IMR-90 (cell line): ENCODE measurements at regions not wholly inside any gene's neighbourhood (a gene's known extent, or its start where the extent isn't known, plus 50 kb on each side); places are given as distances from the start of the nearest gene placed in this dataset.

Source experiments
- ATAC-seq: fragments of 200-7000 bp; cut with Tn5 transposase; 2 replicates; pipeline ENCODE4 v1.9.1; 2020; ENCODE audit warnings: low read depth, mild to moderate bottlenecking, moderate library complexity
- BruUV-seq: library from RNA; stranded (reverse); fragments of 400-500 nt; replicated peaks from 2 replicates; lab custom pipeline; 2021; lab: Mats Ljungman, UMichigan
- CTCF ChIA-PET: fragments of 300-600 bp; formaldehyde crosslinking; extraction: SDS; loops from one replicate; lab custom pipeline; 2021; ENCODE audit warnings: antibody characterized with exemption; lab: Yijun Ruan, JAX
- POLR2A ChIA-PET: fragments of 300-600 bp; sonication (Branson Sonifier 250); formaldehyde crosslinking; loops from one replicate; lab custom pipeline; 2022; ENCODE audit warnings: antibody characterized with exemption; ENCODE audit not compliant: unreplicated experiment; lab: Charles Lee
- DNase-seq: peaks from one replicate; pipeline ENCODE4 v3.0.0; 2013
- H2AFZ ChIP-seq: replicated peaks from 2 replicates; pipeline ENCODE3; 2013; ENCODE audit warnings: low read length, mild to moderate bottlenecking; ENCODE audit not compliant: poor library complexity
- H2AK5ac ChIP-seq: 2 replicates; pipeline ENCODE4 v1.6.1; 2013; ENCODE audit warnings: low read depth, low read length, inconsistent platforms
- H2AK9ac ChIP-seq: replicated peaks from 2 replicates; pipeline ENCODE3; 2013; ENCODE audit warnings: mild to moderate bottlenecking, low read depth, low read length, moderate library complexity; ENCODE audit not compliant: poor library complexity
- H2BK120ac ChIP-seq: 2 replicates; pipeline ENCODE4 v1.6.1; 2013; ENCODE audit warnings: low read depth, low read length, inconsistent platforms
- H2BK15ac ChIP-seq: 3 replicates; pipeline ENCODE4 v1.6.1; 2013; ENCODE audit warnings: low read depth, low read length, inconsistent platforms
- H2BK20ac ChIP-seq: 2 replicates; pipeline ENCODE4 v1.6.1; 2013; ENCODE audit warnings: low read depth, mild to moderate bottlenecking, inconsistent platforms, low read length, moderate library complexity
- H2BK5ac ChIP-seq: 2 replicates; pipeline ENCODE4 v1.6.1; 2013; ENCODE audit warnings: mild to moderate bottlenecking, low read depth, low read length, inconsistent platforms; ENCODE audit not compliant: poor library complexity, severe bottlenecking
- H3K14ac ChIP-seq: replicated peaks from 2 replicates; pipeline ENCODE4 v1.6.1; 2013; ENCODE audit warnings: low read depth, low read length, inconsistent platforms
- H3K18ac ChIP-seq: 2 replicates; pipeline ENCODE4 v1.6.1; 2013; ENCODE audit warnings: low read depth, low read length, control low read depth
- H3K23ac ChIP-seq: 2 replicates; pipeline ENCODE4 v1.6.1; 2013; ENCODE audit warnings: low read depth, low read length, inconsistent platforms
- H3K27ac ChIP-seq: 2 replicates; pipeline ENCODE4 v1.5.1; 2013; ENCODE audit warnings: mild to moderate bottlenecking, control low read depth, low read length; ENCODE audit not compliant: insufficient read depth
- H3K27me3 ChIP-seq: 2 replicates; pipeline ENCODE4 v1.6.1; 2013; ENCODE audit warnings: low read length; ENCODE audit not compliant: control insufficient read depth, insufficient read depth
- H3K36me3 ChIP-seq: 2 replicates; pipeline ENCODE4 v1.6.1; 2013; ENCODE audit warnings: low read length, mixed read lengths; ENCODE audit not compliant: control insufficient read depth, insufficient read depth
- H3K4ac ChIP-seq: 2 replicates; pipeline ENCODE4 v1.6.1; 2013; ENCODE audit warnings: low read depth, low read length, inconsistent platforms
- H3K4me1 ChIP-seq: 2 replicates; pipeline ENCODE4 v1.6.1; 2013; ENCODE audit warnings: low read length, mixed read lengths; ENCODE audit not compliant: control insufficient read depth, insufficient read depth
- H3K4me2 ChIP-seq: 2 replicates; pipeline ENCODE4 v1.6.1; 2013; ENCODE audit warnings: low read depth, mild to moderate bottlenecking, control low read depth, low read length, moderate library complexity
- H3K4me3 ChIP-seq: 2 replicates; pipeline ENCODE4 v1.5.1; 2013; ENCODE audit warnings: low read depth, mild to moderate bottlenecking, control low read depth, low read length, moderate library complexity; ENCODE audit not compliant: insufficient read depth
- H3K56ac ChIP-seq: 2 replicates; pipeline ENCODE4 v1.6.1; 2013; ENCODE audit warnings: low read length, inconsistent platforms; ENCODE audit not compliant: insufficient read depth; ENCODE audit errors: extremely low read depth
- H3K79me1 ChIP-seq, 2 experiments: 2 replicates each; pipeline ENCODE4 v1.6.1; 2013; ENCODE audit warnings: low read length in 2 of 2, inconsistent platforms in 1 of 2, low read depth in 1 of 2
- H3K9ac ChIP-seq: 2 replicates; pipeline ENCODE4 v1.6.1; 2013; ENCODE audit warnings: low read depth, low read length, control low read depth
- H3K9me1 ChIP-seq: 2 replicates; pipeline ENCODE4 v1.6.1; 2013; ENCODE audit warnings: low read length, inconsistent platforms; ENCODE audit not compliant: insufficient read depth
- H3K9me3 ChIP-seq: 2 replicates; pipeline ENCODE4 v1.6.1; 2013; ENCODE audit warnings: low read length; ENCODE audit not compliant: control insufficient read depth, insufficient read depth
- H4K20me1 ChIP-seq: 2 replicates; pipeline ENCODE4 v1.6.1; 2013; ENCODE audit warnings: low read length, inconsistent platforms; ENCODE audit not compliant: insufficient read depth
- H4K5ac ChIP-seq: 2 replicates; pipeline ENCODE4 v1.6.1; 2013; ENCODE audit warnings: mild to moderate bottlenecking, low read depth, low read length, control low read depth
- H4K8ac ChIP-seq, 2 experiments: 2 replicates each; pipeline ENCODE4 v1.6.1; 2013; ENCODE audit warnings: low read depth in 2 of 2, low read length in 2 of 2, control low read depth in 1 of 2, inconsistent platforms in 1 of 2
- H4K91ac ChIP-seq: 2 replicates; pipeline ENCODE4 v1.6.1; 2013; ENCODE audit warnings: low read depth, low read length, inconsistent platforms; ENCODE audit not compliant: insufficient read depth
- BHLHE40 ChIP-seq: fragments of 150-350 bp; IDR thresholded peaks from 2 replicates; pipeline ENCODE4 v1.6.1; 2016; ENCODE audit warnings: mild to moderate bottlenecking, low read depth, low read length
- CEBPB ChIP-seq: IDR thresholded peaks from 2 replicates; pipeline ENCODE4 v1.6.1; 2012; ENCODE audit warnings: low read depth, low read length, improper control_type of control experiment
- CHD1 ChIP-seq: IDR thresholded peaks from 2 replicates; pipeline ENCODE4 v1.6.1; 2012; ENCODE audit warnings: low read depth, low read length, improper control_type of control experiment
- MAFK ChIP-seq: IDR thresholded peaks from 2 replicates; pipeline ENCODE4 v1.6.1; 2012; ENCODE audit warnings: low read depth, low read length, improper control_type of control experiment
- MAZ ChIP-seq: IDR thresholded peaks from 2 replicates; pipeline ENCODE4 v1.6.1; 2012; ENCODE audit warnings: low read depth, mild to moderate bottlenecking, low read length, improper control_type of control experiment, moderate library complexity, borderline replicate concordance
- NFE2L2 ChIP-seq: fragments of 150-350 bp; IDR thresholded peaks from 2 replicates; pipeline ENCODE4 v1.6.1; 2016; ENCODE audit warnings: low read depth, mild to moderate bottlenecking, low read length
- POLR2A ChIP-seq: IDR thresholded peaks from 2 replicates; pipeline ENCODE4 v1.6.1; 2012; ENCODE audit warnings: mild to moderate bottlenecking, low read depth, low read length
- RCOR1 ChIP-seq: IDR thresholded peaks from 2 replicates; pipeline ENCODE4 v1.6.1; 2012; ENCODE audit warnings: mild to moderate bottlenecking, low read length, improper control_type of control experiment; ENCODE audit not compliant: insufficient replicate concordance
- RFX5 ChIP-seq: IDR thresholded peaks from 2 replicates; pipeline ENCODE4 v1.8.0; 2012; ENCODE audit warnings: low read depth, mild to moderate bottlenecking, low read length, moderate library complexity
- SMC3 ChIP-seq: fragments of 150-350 bp; IDR thresholded peaks from 2 replicates; pipeline ENCODE4 v1.6.1; 2016; ENCODE audit warnings: low read depth, mild to moderate bottlenecking, antibody characterized with exemption, low read length, moderate library complexity
- WGBS, 2 experiments: methylation state at CpG; one replicate each; pipeline versions ENCODE4 v1.1.5 to v1.1.7; 2013; ENCODE audit warnings: missing lambda C conversion rate in 2 of 2; ENCODE audit not compliant: insufficient read length in 1 of 2; ENCODE audit errors: extremely low coverage in 2 of 2; 5-methylcytosine and 5-hydroxymethylcytosine counted together
- dilution Hi-C: fragments of 300-500 bp; cut with HindIII; formaldehyde crosslinking; loops from one replicate; pipeline ENCODE4 v1.14.3; 2018; ENCODE audit warnings: low sequenced_read_pairs; ENCODE audit not compliant: unreplicated experiment
- in situ Hi-C: fragments of 300-500 bp; cut with MboI; formaldehyde crosslinking; loops from 3 replicates; pipeline ENCODE4 v1.14.3; 2019; ENCODE audit warnings: low sequenced_read_pairs, inconsistent platforms, mixed read lengths
- intact Hi-C: fragments of 100-400 bp; cut with micrococcal nuclease; formaldehyde crosslinking; loops from 2 replicates; pipeline ENCODE4 v1.10.0; 2022
- TF ChIP-seq, protein P1 (sequence below): fragments of 150-350 bp; IDR thresholded peaks from 2 replicates; pipeline ENCODE4 v1.6.1; 2017; ENCODE audit warnings: mild to moderate bottlenecking, antibody characterized with exemption, low read length, low read depth
- TF ChIP-seq, protein P2 (sequence below): conservative IDR thresholded peaks from 2 replicates; pipeline ENCODE4 v1.5.1; 2012; ENCODE audit warnings: mild to moderate bottlenecking, low read depth, low read length, improper control_type of control experiment
- TF ChIP-seq, protein P3 (sequence below): fragments of 150-350 bp; IDR thresholded peaks from 2 replicates; pipeline ENCODE4 v1.6.1; 2016; ENCODE audit warnings: low read depth, mild to moderate bottlenecking, low read length, moderate library complexity, borderline replicate concordance

DNA sequence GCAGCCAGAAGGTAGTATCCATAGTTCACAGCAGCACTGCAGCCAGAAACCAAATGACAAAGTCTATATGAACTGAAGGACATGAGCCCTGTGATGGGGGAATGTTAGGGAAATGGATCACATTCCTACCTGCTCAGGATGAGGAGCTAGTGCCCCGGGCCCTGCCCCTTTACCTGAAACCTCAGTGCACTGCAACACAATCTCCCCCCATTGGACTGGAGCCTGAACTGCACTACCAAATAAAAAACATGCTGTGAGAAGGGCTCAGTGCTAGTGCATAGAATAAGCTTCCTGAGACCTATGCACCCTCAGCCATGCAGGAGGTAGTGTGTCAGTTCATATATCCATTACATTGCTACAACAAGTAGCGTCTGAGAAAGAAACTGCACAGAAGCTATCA lies 477.8 kb downstream of the HACE1 start:
- Histone ChIP-seq H3K79me1 (no peaks in the 10 kb centered on the region), H3K14ac (no peak overlapping the region), H3K56ac (no peak overlapping the region), H3K9ac (no peak overlapping the region), H3K9me1 (no peaks in the 10 kb centered on the region), H3K4ac (no peak overlapping the region), H2BK15ac (no peak overlapping the region), H4K20me1 (no peaks in the 10 kb centered on the region), H3K36me3 (no peaks in the 10 kb centered on the region), H3K4me2 (no peak overlapping the region), H3K4me1 (no peaks in the 10 kb centered on the region), H3K4me3 (no peak overlapping the region), H3K9me3 (peaks cover 8% of the 10 kb centered on the region; the same call in 1 of the 2 replicates), H2BK20ac (no peak overlapping the region), H4K5ac (no peak overlapping the region), H2AK9ac (no peak overlapping the region), H3K18ac (no peak overlapping the region), H3K27ac (no peak overlapping the region), H2AFZ (no peak overlapping the region), H2AK5ac (no peak overlapping the region), H2BK120ac (no peak overlapping the region), H4K8ac (no peak overlapping the region), H3K23ac (no peak overlapping the region), H4K91ac (no peak overlapping the region), H2BK5ac (no peak overlapping the region), H3K27me3 (no peaks in the 10 kb centered on the region)
- no peak for DNase-seq
- intact Hi-C loops (no loop called here), in situ Hi-C loops (no loop called here), dilution Hi-C loops (no loop called here)
- TF ChIP-seq POLR2A (no peak), CEBPB (no peak), MAZ (no peak), MAFK (no peak), CHD1 (no peak), BHLHE40 (no peak), NFE2L2 (no peak), SMC3 (no peak), RCOR1 (no peak), RFX5 (no peak)
- TF ChIP-seq, protein P1, sequence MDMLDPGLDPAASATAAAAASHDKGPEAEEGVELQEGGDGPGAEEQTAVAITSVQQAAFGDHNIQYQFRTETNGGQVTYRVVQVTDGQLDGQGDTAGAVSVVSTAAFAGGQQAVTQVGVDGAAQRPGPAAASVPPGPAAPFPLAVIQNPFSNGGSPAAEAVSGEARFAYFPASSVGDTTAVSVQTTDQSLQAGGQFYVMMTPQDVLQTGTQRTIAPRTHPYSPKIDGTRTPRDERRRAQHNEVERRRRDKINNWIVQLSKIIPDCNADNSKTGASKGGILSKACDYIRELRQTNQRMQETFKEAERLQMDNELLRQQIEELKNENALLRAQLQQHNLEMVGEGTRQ: no peak
- TF ChIP-seq, protein P2, sequence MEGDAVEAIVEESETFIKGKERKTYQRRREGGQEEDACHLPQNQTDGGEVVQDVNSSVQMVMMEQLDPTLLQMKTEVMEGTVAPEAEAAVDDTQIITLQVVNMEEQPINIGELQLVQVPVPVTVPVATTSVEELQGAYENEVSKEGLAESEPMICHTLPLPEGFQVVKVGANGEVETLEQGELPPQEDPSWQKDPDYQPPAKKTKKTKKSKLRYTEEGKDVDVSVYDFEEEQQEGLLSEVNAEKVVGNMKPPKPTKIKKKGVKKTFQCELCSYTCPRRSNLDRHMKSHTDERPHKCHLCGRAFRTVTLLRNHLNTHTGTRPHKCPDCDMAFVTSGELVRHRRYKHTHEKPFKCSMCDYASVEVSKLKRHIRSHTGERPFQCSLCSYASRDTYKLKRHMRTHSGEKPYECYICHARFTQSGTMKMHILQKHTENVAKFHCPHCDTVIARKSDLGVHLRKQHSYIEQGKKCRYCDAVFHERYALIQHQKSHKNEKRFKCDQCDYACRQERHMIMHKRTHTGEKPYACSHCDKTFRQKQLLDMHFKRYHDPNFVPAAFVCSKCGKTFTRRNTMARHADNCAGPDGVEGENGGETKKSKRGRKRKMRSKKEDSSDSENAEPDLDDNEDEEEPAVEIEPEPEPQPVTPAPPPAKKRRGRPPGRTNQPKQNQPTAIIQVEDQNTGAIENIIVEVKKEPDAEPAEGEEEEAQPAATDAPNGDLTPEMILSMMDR: no peak
- TF ChIP-seq, protein P3, sequence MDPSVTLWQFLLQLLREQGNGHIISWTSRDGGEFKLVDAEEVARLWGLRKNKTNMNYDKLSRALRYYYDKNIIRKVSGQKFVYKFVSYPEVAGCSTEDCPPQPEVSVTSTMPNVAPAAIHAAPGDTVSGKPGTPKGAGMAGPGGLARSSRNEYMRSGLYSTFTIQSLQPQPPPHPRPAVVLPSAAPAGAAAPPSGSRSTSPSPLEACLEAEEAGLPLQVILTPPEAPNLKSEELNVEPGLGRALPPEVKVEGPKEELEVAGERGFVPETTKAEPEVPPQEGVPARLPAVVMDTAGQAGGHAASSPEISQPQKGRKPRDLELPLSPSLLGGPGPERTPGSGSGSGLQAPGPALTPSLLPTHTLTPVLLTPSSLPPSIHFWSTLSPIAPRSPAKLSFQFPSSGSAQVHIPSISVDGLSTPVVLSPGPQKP: no peak
- 40% methylated on average over 1 of the region's 2 CpGs; no CpG with 5 or more reads in 1 of the 2 experiments for WGBS, 2 experiments
- no TSS peak for BruUV-seq
- ATAC-seq: no peak
- ChIA-PET POLR2A (no interaction called here), CTCF (no interaction called here)
